Activated B cell treated with CpG ODN at 0.5 μM for 24 hours (primary cell): ENCODE measurements at regions not wholly inside any gene's neighbourhood (a gene's known extent, or its start where the extent isn't known, plus 50 kb on each side); places are given as distances from the start of the nearest gene placed in this dataset.

Experiments
- ATAC-seq: fragments of 200-7000 bp; cut with Tn5 transposase; one replicate; pipeline ENCODE4 v1.10.0; 2021; ENCODE audit warnings: low read depth, mild to moderate bottlenecking, moderate library complexity
- CTCF ChIA-PET: fragments of 350-600 bp; sonication (Branson Sonifier 250); formaldehyde crosslinking; loops from one replicate; lab custom pipeline; 2021; ENCODE audit warnings: antibody characterized with exemption; lab: Charles Lee
- POLR2A ChIA-PET: fragments of 350-600 bp; sonication (Branson Sonifier 250); formaldehyde crosslinking; loops from one replicate; lab custom pipeline; 2021; ENCODE audit warnings: antibody characterized with exemption; lab: Charles Lee
- DNase-seq: peaks from one replicate; pipeline ENCODE4 v3.0.0; 2022
- H3K27ac Mint-ChIP-seq: one replicate; pipeline ENCODE4 v1.8.0; 2020; ENCODE audit warnings: mixed read lengths
- H3K27me3 Mint-ChIP-seq: one replicate; pipeline ENCODE4 v1.8.0; 2021; ENCODE audit warnings: mixed read lengths
- H3K36me3 Mint-ChIP-seq: one replicate; pipeline ENCODE4 v1.8.0; 2021; ENCODE audit warnings: low read depth, mixed read lengths
- H3K4me1 Mint-ChIP-seq: one replicate; pipeline ENCODE4 v1.8.0; 2021; ENCODE audit warnings: mixed read lengths
- H3K4me3 Mint-ChIP-seq: one replicate; pipeline ENCODE4 v1.8.0; 2020; ENCODE audit warnings: mild to moderate bottlenecking, mixed read lengths
- H3K9me3 Mint-ChIP-seq: one replicate; pipeline ENCODE4 v1.8.0; 2020; ENCODE audit warnings: mixed read lengths
- intact Hi-C: fragments of 100-400 bp; cut with micrococcal nuclease; formaldehyde crosslinking; loops from one replicate; pipeline ENCODE4 v1.15.1; 2024
- TF ChIP-seq, protein P1 (sequence below): fragments of 200-600 bp; IDR thresholded peaks from one replicate; pipeline ENCODE4 v1.8.0; 2022; ENCODE audit warnings: antibody characterized with exemption, mild to moderate bottlenecking

- peaks cover 9% of the 10 kb centered on the region for H3K27me3 Mint-ChIP-seq
- H3K36me3 Mint-ChIP-seq = no peaks in the 10 kb centered on the region
- peaks cover 4% of the 10 kb centered on the region for H3K9me3 Mint-ChIP-seq
- no peak overlapping the region for H3K27ac Mint-ChIP-seq
- POLR2A ChIA-PET = no interaction called here
- DNase-seq (no peak), ATAC-seq (no peak)
- TF ChIP-seq, protein P1, sequence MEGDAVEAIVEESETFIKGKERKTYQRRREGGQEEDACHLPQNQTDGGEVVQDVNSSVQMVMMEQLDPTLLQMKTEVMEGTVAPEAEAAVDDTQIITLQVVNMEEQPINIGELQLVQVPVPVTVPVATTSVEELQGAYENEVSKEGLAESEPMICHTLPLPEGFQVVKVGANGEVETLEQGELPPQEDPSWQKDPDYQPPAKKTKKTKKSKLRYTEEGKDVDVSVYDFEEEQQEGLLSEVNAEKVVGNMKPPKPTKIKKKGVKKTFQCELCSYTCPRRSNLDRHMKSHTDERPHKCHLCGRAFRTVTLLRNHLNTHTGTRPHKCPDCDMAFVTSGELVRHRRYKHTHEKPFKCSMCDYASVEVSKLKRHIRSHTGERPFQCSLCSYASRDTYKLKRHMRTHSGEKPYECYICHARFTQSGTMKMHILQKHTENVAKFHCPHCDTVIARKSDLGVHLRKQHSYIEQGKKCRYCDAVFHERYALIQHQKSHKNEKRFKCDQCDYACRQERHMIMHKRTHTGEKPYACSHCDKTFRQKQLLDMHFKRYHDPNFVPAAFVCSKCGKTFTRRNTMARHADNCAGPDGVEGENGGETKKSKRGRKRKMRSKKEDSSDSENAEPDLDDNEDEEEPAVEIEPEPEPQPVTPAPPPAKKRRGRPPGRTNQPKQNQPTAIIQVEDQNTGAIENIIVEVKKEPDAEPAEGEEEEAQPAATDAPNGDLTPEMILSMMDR = no peak
- CTCF ChIA-PET = no interaction called here
- peaks cover 2% of the 10 kb centered on the region for H3K4me1 Mint-ChIP-seq
- intact Hi-C loops = no loop called here
- H3K4me3 Mint-ChIP-seq = no peak overlapping the region
Measured at GRCh38 chr10:131728286-131729228, 172.3 kb upstream of the PPP2R2D start.

DNA sequence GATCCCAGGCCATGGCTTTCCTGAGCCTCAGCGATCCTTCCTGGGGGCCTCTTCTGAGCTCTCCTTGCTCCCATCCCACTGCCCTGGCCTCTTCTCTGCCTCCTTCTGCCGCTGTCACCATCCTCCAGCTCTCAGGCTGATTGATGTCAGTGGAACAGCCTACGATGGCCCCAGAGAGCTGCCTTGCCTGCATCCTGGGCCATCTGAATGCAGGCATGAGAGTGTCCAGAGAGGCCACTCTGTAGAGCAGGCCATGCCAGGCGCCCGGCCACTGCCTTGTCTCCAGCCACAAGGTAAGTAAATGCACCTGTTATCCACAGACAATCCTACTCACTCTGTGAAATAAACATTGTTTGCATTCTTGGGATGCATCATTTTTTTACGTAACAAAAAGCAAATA, 171.4 kb upstream of the PPP2R2D start:
- Mint-ChIP-seq H3K9me3 (peaks cover 4% of the 10 kb centered on the region), H3K4me1 (peaks cover 2% of the 10 kb centered on the region), H3K27me3 (peaks cover 9% of the 10 kb centered on the region), H3K4me3 (no peak overlapping the region), H3K27ac (no peak overlapping the region), H3K36me3 (no peaks in the 10 kb centered on the region)
- no peak for ATAC-seq
- DNase-seq = no peak
- POLR2A ChIA-PET = no interaction called here
- intact Hi-C loops = no loop called here
- CTCF ChIA-PET = no interaction called here
- TF ChIP-seq, protein P1 = no peak

- ATAC-seq (no peak), DNase-seq (no peak)
- ChIA-PET POLR2A (no interaction called here), CTCF (no interaction called here)
- intact Hi-C loops = no loop called here
- TF ChIP-seq, protein P1 = no peak
- Mint-ChIP-seq H3K4me3 (no peak overlapping the region), H3K4me1 (peaks cover 2% of the 10 kb centered on the region), H3K9me3 (peaks cover 4% of the 10 kb centered on the region), H3K27me3 (peaks cover 9% of the 10 kb centered on the region), H3K27ac (no peak overlapping the region), H3K36me3 (no peaks in the 10 kb centered on the region)
Measured at GRCh38 chr10:131729938-131730660, 170.7 kb upstream of the PPP2R2D start.

DNA sequence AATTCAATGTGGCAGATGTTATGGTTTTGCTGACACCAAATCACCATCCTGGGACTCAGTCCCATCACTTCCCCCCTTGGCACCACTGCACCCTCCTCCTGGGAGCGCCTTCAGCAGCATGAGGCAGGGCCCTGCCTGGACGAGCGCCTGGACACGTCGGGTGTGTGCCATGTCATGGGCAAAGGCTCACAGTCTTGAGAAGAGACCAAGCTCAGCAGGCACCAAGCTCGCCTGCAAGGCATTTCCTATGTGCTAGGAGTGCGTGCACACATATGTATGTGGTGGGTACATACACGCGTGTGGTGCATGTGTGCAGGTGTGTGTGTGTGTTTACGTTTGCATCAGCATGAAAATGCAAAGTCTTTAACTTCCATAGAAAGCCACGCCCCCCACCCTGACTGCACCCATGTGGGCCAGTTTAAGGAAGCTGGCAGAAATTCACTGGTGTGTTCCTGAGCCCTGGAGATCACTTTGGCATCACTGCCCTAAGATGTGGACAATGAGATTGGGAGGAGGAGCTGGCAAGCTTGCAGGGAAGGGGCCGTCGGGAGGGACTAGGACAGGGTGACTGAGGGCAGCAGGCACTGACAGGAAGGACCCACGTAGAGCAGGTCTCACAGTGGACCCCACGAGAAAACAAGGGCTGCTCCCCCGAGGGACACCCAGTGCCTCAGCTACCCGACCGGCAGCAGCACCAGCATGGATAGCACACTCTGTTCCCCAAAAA, 169.9 kb upstream of the PPP2R2D start:
- intact Hi-C loops = no loop called here
- Mint-ChIP-seq H3K27me3 (peaks cover 9% of the 10 kb centered on the region), H3K4me1 (peaks cover 2% of the 10 kb centered on the region), H3K36me3 (no peaks in the 10 kb centered on the region), H3K9me3 (peaks cover 4% of the 10 kb centered on the region), H3K4me3 (no peak overlapping the region), H3K27ac (no peak overlapping the region)
- CTCF ChIA-PET = no interaction called here
- DNase-seq = no peak
- POLR2A ChIA-PET = no interaction called here
- TF ChIP-seq, protein P1 = no peak
- ATAC-seq = no peak
